GM23248 (cell line): ENCODE measurements at regions not wholly inside any gene's neighbourhood (a gene's known extent, or its start where the extent isn't known, plus 50 kb on each side); places are given as distances from the start of the nearest gene placed in this dataset.

Source experiments
- EZH2 ChIP-seq: fragments of 200-600 bp; sonication (generic); IDR thresholded peaks from 2 replicates; pipeline ENCODE4 v1.6.1; 2018; ENCODE audit warnings: antibody characterized with exemption, mild to moderate bottlenecking; ENCODE audit not compliant: insufficient read depth, poor library complexity, severe bottlenecking
- EZH2phosphoT487 ChIP-seq: fragments of 200-600 bp; sonication (generic); IDR thresholded peaks from 2 replicates; pipeline ENCODE4 v1.6.1; 2018; ENCODE audit warnings: antibody characterized with exemption, moderate library complexity, mild to moderate bottlenecking, low read depth; ENCODE audit not compliant: insufficient read depth

DNA sequence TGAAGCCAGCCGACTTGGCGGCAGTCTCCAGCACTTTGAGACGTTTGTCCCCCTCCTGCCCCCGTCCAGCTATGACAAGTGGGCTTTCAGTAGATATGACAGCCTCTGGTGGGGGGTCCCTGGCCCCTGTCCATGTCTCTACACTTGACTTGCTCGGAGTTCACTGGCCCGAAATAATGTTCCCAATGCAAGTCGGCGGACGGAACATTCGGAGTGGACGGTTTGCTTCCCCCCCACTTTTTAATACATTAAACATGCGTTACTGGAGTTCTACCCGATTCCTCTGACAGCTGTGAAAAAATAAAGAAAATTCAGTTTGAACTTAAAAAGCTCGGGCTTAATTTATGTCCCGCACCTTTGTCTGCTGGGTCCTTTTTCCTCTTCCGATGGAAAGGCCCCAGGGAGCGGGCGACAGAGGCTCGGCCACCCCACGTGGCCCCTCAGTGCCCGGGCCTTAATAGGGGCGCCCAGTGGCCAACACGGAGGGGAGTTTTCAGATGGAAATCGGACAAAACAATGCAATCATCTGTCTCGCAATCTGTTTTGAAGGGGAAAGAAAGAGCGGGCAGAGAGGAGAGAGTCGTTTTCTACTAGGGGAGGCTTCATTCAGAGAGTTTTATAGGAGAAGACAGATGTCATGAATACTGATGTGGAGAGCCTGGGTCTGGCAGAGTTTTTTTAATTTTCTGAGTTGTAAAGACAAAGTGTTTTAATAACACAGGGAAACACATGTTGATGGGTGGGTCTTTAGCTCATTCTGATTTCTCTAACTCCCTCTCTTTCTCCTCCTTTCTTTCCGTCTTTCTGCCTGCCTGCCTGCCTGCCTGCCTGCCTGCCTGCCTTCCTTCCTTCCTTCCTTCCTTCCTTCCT lies 50.2 kb downstream of the SMIM38 start:
- no peak for TF ChIP-seq EZH2
- TF ChIP-seq EZH2phosphoT487: no peak
